RKO (cell line): ENCODE measurements at regions not wholly inside any gene's neighbourhood (a gene's known extent, or its start where the extent isn't known, plus 50 kb on each side); places are given as distances from the start of the nearest gene placed in this dataset.
"Not testable (repeated sequence)": the region's sequence is repeated elsewhere in the genome, so short reads cannot be mapped to it uniquely, and the experiment has no call there.

Source experiments
- DNase-seq: peaks from one replicate; pipeline ENCODE4 v3.0.0-alpha.2; 2016; ENCODE audit warnings: low spot score

- no peak for DNase-seq
These were observed 1161.1 kb upstream of the CITED2 start for GRCh38 chr6:140535511-140535910.

GRCh38 chr6:140533526-140533925, 1159.1 kb upstream of the CITED2 start:
- no peak for DNase-seq

- DNase-seq: no peak
These were observed 1130.3 kb upstream of the CITED2 start for GRCh38 chr6:140504776-140505175.

- no peak for DNase-seq
These were observed 1126.4 kb upstream of the CITED2 start for GRCh38 chr6:140500849-140501248.

GRCh38 chr6:140499607-140500006, 1125.2 kb upstream of the CITED2 start:
- DNase-seq: no peak

- no peak for DNase-seq
These were observed 1120.1 kb upstream of the CITED2 start for GRCh38 chr6:140494321-140495108.

GRCh38 chr6:140493470-140493869, 1119.0 kb upstream of the CITED2 start:
- not testable (repeated sequence) for DNase-seq

GRCh38 chr6:140490081-140490480, 1115.6 kb upstream of the CITED2 start:
- peak; percentile 38 for DNase-seq

GRCh38 chr6:140487586-140487985, 1113.1 kb upstream of the CITED2 start:
- DNase-seq: no peak

GRCh38 chr6:140486450-140487361, 1112.3 kb upstream of the CITED2 start:
- no peak for DNase-seq

- peak; percentile 81 for DNase-seq
These were observed 1111.4 kb upstream of the CITED2 start for GRCh38 chr6:140485740-140486449.

- no peak for DNase-seq
These were observed 1106.4 kb upstream of the CITED2 start for GRCh38 chr6:140480852-140481251.

- peak; percentile 46 for DNase-seq
These were observed 1104.2 kb upstream of the CITED2 start for GRCh38 chr6:140478631-140479030.

GRCh38 chr6:140475086-140475485, 1100.6 kb upstream of the CITED2 start:
- DNase-seq: no peak

GRCh38 chr6:140464720-140465119, 1090.3 kb upstream of the CITED2 start:
- DNase-seq: no peak

GRCh38 chr6:140463312-140463710, 1088.9 kb upstream of the CITED2 start:
- no peak for DNase-seq

GRCh38 chr6:140462453-140463311, 1088.2 kb upstream of the CITED2 start:
- no peak for DNase-seq

- no peak for DNase-seq
These were observed 1087.6 kb upstream of the CITED2 start for GRCh38 chr6:140462076-140462452.

- no peak for DNase-seq
These were observed 1085.8 kb upstream of the CITED2 start for GRCh38 chr6:140460267-140460666.

- DNase-seq: no peak
These were observed 1084.8 kb upstream of the CITED2 start for GRCh38 chr6:140459209-140459608.

- DNase-seq: no peak
These were observed 1071.8 kb upstream of the CITED2 start for GRCh38 chr6:140446241-140446640.
